GM23338 (cell line): ENCODE measurements at regions not wholly inside any gene's neighbourhood (a gene's known extent, or its start where the extent isn't known, plus 50 kb on each side); places are given as distances from the start of the nearest gene placed in this dataset.

Source experiments
- ATAC-seq: fragments of 200-7000 bp; cut with Tn5 transposase; 3 replicates; pipeline ENCODE4 v1.9.1; 2020
- DNase-seq: peaks from one replicate; pipeline ENCODE4 v3.0.0-alpha.2; 2015; ENCODE audit warnings: low spot score
- H2AFZ ChIP-seq: fragments of 200-600 bp; sonication (generic); 2 replicates; pipeline ENCODE4 v1.8.0; 2016; ENCODE audit warnings: antibody characterized with exemption, mild to moderate bottlenecking, moderate library complexity
- H3F3A ChIP-seq: fragments of 200-600 bp; sonication (generic); replicated peaks from 2 replicates; pipeline ENCODE4 v1.8.0; 2017; ENCODE audit warnings: antibody characterized with exemption, mixed run types, low read depth
- H3K27ac ChIP-seq: fragments of 200-600 bp; sonication (generic); 2 replicates; pipeline ENCODE4 v1.6.1; 2016; ENCODE audit warnings: low read depth
- H3K27me3 ChIP-seq: fragments of 200-600 bp; sonication (generic); 2 replicates; pipeline ENCODE4 v1.8.0; 2016; ENCODE audit warnings: mild to moderate bottlenecking, mixed run types, moderate library complexity; ENCODE audit not compliant: insufficient read depth
- H3K36me3 ChIP-seq: fragments of 200-600 bp; sonication (generic); 2 replicates; pipeline ENCODE4 v1.8.0; 2016; ENCODE audit warnings: mild to moderate bottlenecking; ENCODE audit not compliant: insufficient read depth
- H3K4me1 ChIP-seq: fragments of 200-600 bp; sonication (generic); 2 replicates; pipeline ENCODE4 v1.8.0; 2016; ENCODE audit warnings: mild to moderate bottlenecking, moderate library complexity; ENCODE audit not compliant: insufficient read depth
- H3K4me2 ChIP-seq: fragments of 200-600 bp; sonication (generic); 2 replicates; pipeline ENCODE4 v1.7.1; 2017; ENCODE audit warnings: mixed run types
- H3K4me3 ChIP-seq: fragments of 200-600 bp; sonication (generic); 2 replicates; pipeline ENCODE4 v1.6.1; 2016; ENCODE audit warnings: mixed run types
- H3K79me2 ChIP-seq: fragments of 200-600 bp; sonication (generic); replicated peaks from 2 replicates; pipeline ENCODE4 v1.8.0; 2017; ENCODE audit warnings: mild to moderate bottlenecking; ENCODE audit not compliant: insufficient read depth
- H3K9me2 ChIP-seq: fragments of 200-600 bp; sonication (generic); 2 replicates; pipeline ENCODE4 v1.8.0; 2017; ENCODE audit not compliant: insufficient read depth
- H4K20me1 ChIP-seq: fragments of 200-600 bp; sonication (generic); replicated peaks from 2 replicates; pipeline ENCODE4 v1.8.0; 2017; ENCODE audit warnings: mild to moderate bottlenecking; ENCODE audit not compliant: insufficient read depth
- H3K27ac Mint-ChIP-seq: 2 replicates; pipeline ENCODE4 v1.8.0; 2020; ENCODE audit warnings: inconsistent platforms, mild to moderate bottlenecking, moderate library complexity, mixed read lengths
- H3K27me3 Mint-ChIP-seq: 3 replicates; pipeline ENCODE4 v1.8.0; 2022; ENCODE audit warnings: low read depth, mild to moderate bottlenecking, moderate library complexity, mixed read lengths, inconsistent platforms; ENCODE audit not compliant: insufficient read depth, poor library complexity
- H3K36me3 Mint-ChIP-seq: 3 replicates; pipeline ENCODE4 v1.8.0; 2021; ENCODE audit warnings: low read depth, mild to moderate bottlenecking, inconsistent platforms, moderate library complexity, mixed read lengths
- H3K4me1 Mint-ChIP-seq: 3 replicates; pipeline ENCODE4 v1.8.0; 2020; ENCODE audit warnings: mild to moderate bottlenecking, inconsistent platforms, mixed read lengths
- H3K4me3 Mint-ChIP-seq: 3 replicates; pipeline ENCODE4 v1.8.0; 2021; ENCODE audit warnings: moderate library complexity, mild to moderate bottlenecking, inconsistent platforms, mixed read lengths
- H3K9me3 Mint-ChIP-seq: 3 replicates; pipeline ENCODE4 v1.8.0; 2020; ENCODE audit warnings: moderate library complexity, mild to moderate bottlenecking, inconsistent platforms, mixed read lengths
- CREB1 ChIP-seq: fragments of 250-450 bp; sonication (Bioruptor Pico); IDR thresholded peaks from 2 replicates; pipeline ENCODE4 v1.5.0; 2020; ENCODE audit warnings: low read depth, mild to moderate bottlenecking, moderate library complexity
- CTCF ChIP-seq, 2 experiments: fragments of 200-600 bp in 1 of 2; sonication (generic) in 1 of 2; conservative IDR thresholded peaks; 2 replicates each; pipeline versions ENCODE4 v1.5.1 to v1.6.1; 2016 to 2017; ENCODE audit warnings: antibody characterized with exemption in 2 of 2, low read depth in 2 of 2, mild to moderate bottlenecking in 2 of 2, moderate library complexity in 1 of 2
- ETS1 ChIP-seq: IDR thresholded peaks from 2 replicates; pipeline ENCODE4 v1.6.1; 2016; ENCODE audit warnings: antibody characterized with exemption
- EZH2 ChIP-seq: fragments of 200-600 bp; sonication (generic); IDR thresholded peaks from one replicate; pipeline ENCODE4 v1.8.0; 2017; ENCODE audit warnings: antibody characterized with exemption, mild to moderate bottlenecking, low read depth; ENCODE audit not compliant: unreplicated experiment
- EZH2phosphoT487 ChIP-seq: fragments of 200-600 bp; sonication (generic); IDR thresholded peaks from one replicate; pipeline ENCODE4 v1.8.1; 2018; ENCODE audit warnings: antibody characterized with exemption; ENCODE audit not compliant: unreplicated experiment
- JUNB ChIP-seq: IDR thresholded peaks from one replicate; pipeline ENCODE4 v1.6.1; 2016; ENCODE audit warnings: antibody characterized with exemption; ENCODE audit not compliant: unreplicated experiment
- NANOG ChIP-seq: IDR thresholded peaks from 2 replicates; pipeline ENCODE4 v1.6.1; 2016; ENCODE audit warnings: antibody characterized with exemption, borderline replicate concordance
- STAT1 ChIP-seq: IDR thresholded peaks from one replicate; pipeline ENCODE4 v1.6.1; 2016; ENCODE audit warnings: antibody characterized with exemption; ENCODE audit not compliant: unreplicated experiment
- TF ChIP-seq, protein P1 (sequence below): fragments of 250-450 bp; sonication (Bioruptor Pico); IDR thresholded peaks from 2 replicates; pipeline ENCODE4 v1.5.0; 2020; ENCODE audit warnings: mild to moderate bottlenecking, moderate library complexity
- TF ChIP-seq, protein P2 (sequence below): IDR thresholded peaks from one replicate; pipeline ENCODE4 v1.6.1; 2018; ENCODE audit warnings: antibody characterized with exemption; ENCODE audit not compliant: unreplicated experiment

- H3K4me3 Mint-ChIP-seq: no peak overlapping the region
- peaks cover 10% of the 10 kb centered on the region for H3K4me1 Mint-ChIP-seq
- no peaks in the 10 kb centered on the region for H3K9me3 Mint-ChIP-seq
- H3K9me2 ChIP-seq: peaks cover 2% of the 10 kb centered on the region; the same call in 1 of the 2 replicates
- H3K27ac ChIP-seq: no peak overlapping the region
- peaks cover 12% of the 10 kb centered on the region; the same call in 1 of the 2 replicates for H3K4me1 ChIP-seq
- no peaks in the 10 kb centered on the region for H3K27me3 ChIP-seq
- H3K36me3 Mint-ChIP-seq: no peaks in the 10 kb centered on the region
- H3K4me3 ChIP-seq: no peak overlapping the region
- H3K79me2 ChIP-seq: no peaks in the 10 kb centered on the region
- peak overlapping the region; percentile 43; the same call in 1 of the 2 replicates for H2AFZ ChIP-seq
- H3K27ac Mint-ChIP-seq: no peak overlapping the region
- TF ChIP-seq JUNB (no peak), STAT1 (no peak), EZH2 (no peak)
- no peaks in the 10 kb centered on the region for H3F3A ChIP-seq
- no peaks in the 10 kb centered on the region for H4K20me1 ChIP-seq
- no peak for DNase-seq
- peaks cover 4% of the 10 kb centered on the region for H3K27me3 Mint-ChIP-seq
- H3K36me3 ChIP-seq: no peaks in the 10 kb centered on the region
- no peak for ATAC-seq
- no peak overlapping the region for H3K4me2 ChIP-seq
Measured at GRCh38 chr2:122078451-122078850, 323.0 kb downstream of the TSN start.

DNA sequence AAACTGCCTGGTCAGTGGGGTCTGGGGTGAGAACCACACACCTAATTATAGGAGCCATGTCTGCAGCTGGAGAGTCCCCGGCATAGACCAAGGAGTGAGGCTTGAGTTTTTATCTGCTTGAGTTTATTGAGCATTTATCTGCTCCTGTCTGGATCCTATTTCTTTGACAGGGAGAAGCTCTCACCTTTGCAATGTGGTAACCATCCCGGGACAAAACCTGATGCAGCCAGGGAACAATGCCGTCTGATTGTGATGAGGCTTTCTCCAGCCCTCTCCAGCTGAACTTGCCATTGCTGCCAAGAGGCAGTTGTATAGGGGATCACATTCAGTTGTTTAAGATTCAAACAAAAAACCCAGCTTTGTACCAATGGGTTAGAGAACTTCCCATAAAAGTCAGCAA is 324.4 kb downstream of the TSN start:
- no peaks in the 10 kb centered on the region for H3F3A ChIP-seq
- no peaks in the 10 kb centered on the region for H3K36me3 ChIP-seq
- Mint-ChIP-seq H3K4me3 (no peak overlapping the region), H3K4me1 (peaks cover 10% of the 10 kb centered on the region), H3K27me3 (peaks cover 4% of the 10 kb centered on the region), H3K27ac (no peak overlapping the region), H3K36me3 (no peaks in the 10 kb centered on the region), H3K9me3 (no peaks in the 10 kb centered on the region)
- no peaks in the 10 kb centered on the region for H4K20me1 ChIP-seq
- H3K4me2 ChIP-seq: no peak overlapping the region
- no peak for ATAC-seq
- no peak overlapping the region for H2AFZ ChIP-seq
- peaks cover 2% of the 10 kb centered on the region; the same call in 1 of the 2 replicates for H3K9me2 ChIP-seq
- H3K79me2 ChIP-seq: no peaks in the 10 kb centered on the region
- no peak for DNase-seq
- no peaks in the 10 kb centered on the region for H3K27me3 ChIP-seq
- no peak overlapping the region for H3K27ac ChIP-seq
- H3K4me1 ChIP-seq: peaks cover 12% of the 10 kb centered on the region; the same call in 1 of the 2 replicates
- H3K4me3 ChIP-seq: no peak overlapping the region
- TF ChIP-seq ETS1 (no peak), NANOG (no peak), JUNB (no peak), STAT1 (no peak), EZH2phosphoT487 (no peak), CREB1 (CRISPR knock-in tag) (no peak), CTCF (conservative IDR thresholded peaks at IDR 0.05; ENCODE audit: low read depth in 2 of 2) (no peak)
- TF ChIP-seq, protein P1, sequence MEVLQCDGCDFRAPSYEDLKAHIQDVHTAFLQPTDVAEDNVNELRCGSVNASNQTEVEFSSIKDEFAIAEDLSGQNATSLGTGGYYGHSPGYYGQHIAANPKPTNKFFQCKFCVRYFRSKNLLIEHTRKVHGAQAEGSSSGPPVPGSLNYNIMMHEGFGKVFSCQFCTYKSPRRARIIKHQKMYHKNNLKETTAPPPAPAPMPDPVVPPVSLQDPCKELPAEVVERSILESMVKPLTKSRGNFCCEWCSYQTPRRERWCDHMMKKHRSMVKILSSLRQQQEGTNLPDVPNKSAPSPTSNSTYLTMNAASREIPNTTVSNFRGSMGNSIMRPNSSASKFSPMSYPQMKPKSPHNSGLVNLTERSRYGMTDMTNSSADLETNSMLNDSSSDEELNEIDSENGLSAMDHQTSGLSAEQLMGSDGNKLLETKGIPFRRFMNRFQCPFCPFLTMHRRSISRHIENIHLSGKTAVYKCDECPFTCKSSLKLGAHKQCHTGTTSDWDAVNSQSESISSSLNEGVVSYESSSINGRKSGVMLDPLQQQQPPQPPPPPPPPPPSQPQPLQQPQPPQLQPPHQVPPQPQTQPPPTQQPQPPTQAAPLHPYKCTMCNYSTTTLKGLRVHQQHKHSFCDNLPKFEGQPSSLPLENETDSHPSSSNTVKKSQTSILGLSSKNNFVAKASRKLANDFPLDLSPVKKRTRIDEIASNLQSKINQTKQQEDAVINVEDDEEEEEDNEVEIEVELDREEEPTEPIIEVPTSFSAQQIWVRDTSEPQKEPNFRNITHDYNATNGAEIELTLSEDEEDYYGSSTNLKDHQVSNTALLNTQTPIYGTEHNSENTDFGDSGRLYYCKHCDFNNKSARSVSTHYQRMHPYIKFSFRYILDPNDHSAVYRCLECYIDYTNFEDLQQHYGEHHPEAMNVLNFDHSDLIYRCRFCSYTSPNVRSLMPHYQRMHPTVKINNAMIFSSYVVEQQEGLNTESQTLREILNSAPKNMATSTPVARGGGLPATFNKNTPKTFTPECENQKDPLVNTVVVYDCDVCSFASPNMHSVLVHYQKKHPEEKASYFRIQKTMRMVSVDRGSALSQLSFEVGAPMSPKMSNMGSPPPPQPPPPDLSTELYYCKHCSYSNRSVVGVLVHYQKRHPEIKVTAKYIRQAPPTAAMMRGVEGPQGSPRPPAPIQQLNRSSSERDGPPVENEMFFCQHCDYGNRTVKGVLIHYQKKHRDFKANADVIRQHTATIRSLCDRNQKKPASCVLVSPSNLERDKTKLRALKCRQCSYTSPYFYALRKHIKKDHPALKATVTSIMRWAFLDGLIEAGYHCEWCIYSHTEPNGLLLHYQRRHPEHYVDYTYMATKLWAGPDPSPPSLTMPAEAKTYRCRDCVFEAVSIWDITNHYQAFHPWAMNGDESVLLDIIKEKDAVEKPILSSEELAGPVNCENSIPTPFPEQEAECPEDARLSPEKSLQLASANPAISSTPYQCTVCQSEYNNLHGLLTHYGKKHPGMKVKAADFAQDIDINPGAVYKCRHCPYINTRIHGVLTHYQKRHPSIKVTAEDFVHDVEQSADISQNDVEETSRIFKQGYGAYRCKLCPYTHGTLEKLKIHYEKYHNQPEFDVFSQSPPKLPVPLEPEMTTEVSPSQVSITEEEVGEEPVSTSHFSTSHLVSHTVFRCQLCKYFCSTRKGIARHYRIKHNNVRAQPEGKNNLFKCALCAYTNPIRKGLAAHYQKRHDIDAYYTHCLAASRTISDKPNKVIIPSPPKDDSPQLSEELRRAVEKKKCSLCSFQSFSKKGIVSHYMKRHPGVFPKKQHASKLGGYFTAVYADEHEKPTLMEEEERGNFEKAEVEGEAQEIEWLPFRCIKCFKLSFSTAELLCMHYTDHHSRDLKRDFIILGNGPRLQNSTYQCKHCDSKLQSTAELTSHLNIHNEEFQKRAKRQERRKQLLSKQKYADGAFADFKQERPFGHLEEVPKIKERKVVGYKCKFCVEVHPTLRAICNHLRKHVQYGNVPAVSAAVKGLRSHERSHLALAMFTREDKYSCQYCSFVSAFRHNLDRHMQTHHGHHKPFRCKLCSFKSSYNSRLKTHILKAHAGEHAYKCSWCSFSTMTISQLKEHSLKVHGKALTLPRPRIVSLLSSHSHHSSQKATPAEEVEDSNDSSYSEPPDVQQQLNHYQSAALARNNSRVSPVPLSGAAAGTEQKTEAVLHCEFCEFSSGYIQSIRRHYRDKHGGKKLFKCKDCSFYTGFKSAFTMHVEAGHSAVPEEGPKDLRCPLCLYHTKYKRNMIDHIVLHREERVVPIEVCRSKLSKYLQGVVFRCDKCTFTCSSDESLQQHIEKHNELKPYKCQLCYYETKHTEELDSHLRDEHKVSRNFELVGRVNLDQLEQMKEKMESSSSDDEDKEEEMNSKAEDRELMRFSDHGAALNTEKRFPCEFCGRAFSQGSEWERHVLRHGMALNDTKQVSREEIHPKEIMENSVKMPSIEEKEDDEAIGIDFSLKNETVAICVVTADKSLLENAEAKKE (CRISPR knock-in tag): no peak
- TF ChIP-seq, protein P2, sequence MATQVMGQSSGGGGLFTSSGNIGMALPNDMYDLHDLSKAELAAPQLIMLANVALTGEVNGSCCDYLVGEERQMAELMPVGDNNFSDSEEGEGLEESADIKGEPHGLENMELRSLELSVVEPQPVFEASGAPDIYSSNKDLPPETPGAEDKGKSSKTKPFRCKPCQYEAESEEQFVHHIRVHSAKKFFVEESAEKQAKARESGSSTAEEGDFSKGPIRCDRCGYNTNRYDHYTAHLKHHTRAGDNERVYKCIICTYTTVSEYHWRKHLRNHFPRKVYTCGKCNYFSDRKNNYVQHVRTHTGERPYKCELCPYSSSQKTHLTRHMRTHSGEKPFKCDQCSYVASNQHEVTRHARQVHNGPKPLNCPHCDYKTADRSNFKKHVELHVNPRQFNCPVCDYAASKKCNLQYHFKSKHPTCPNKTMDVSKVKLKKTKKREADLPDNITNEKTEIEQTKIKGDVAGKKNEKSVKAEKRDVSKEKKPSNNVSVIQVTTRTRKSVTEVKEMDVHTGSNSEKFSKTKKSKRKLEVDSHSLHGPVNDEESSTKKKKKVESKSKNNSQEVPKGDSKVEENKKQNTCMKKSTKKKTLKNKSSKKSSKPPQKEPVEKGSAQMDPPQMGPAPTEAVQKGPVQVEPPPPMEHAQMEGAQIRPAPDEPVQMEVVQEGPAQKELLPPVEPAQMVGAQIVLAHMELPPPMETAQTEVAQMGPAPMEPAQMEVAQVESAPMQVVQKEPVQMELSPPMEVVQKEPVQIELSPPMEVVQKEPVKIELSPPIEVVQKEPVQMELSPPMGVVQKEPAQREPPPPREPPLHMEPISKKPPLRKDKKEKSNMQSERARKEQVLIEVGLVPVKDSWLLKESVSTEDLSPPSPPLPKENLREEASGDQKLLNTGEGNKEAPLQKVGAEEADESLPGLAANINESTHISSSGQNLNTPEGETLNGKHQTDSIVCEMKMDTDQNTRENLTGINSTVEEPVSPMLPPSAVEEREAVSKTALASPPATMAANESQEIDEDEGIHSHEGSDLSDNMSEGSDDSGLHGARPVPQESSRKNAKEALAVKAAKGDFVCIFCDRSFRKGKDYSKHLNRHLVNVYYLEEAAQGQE: no peak
